GM21381 (cell line): ENCODE measurements at regions not wholly inside any gene's neighbourhood (a gene's known extent, or its start where the extent isn't known, plus 50 kb on each side); places are given as distances from the start of the nearest gene placed in this dataset.

Source experiments
- ATAC-seq: cut with Tn5 transposase; IDR thresholded peaks from one replicate; pipeline ENCODE4 v1.9.1; 2021; ENCODE audit warnings: mild to moderate bottlenecking, moderate library complexity; ENCODE audit not compliant: unreplicated experiment

GRCh38 chr2:180743401-180743800 lies 237.0 kb upstream of the UBE2E3 start:
- no peak for ATAC-seq

GRCh38 chr2:180742801-180743200 lies 237.6 kb upstream of the UBE2E3 start:
- ATAC-seq: no peak

- no peak for ATAC-seq
These were observed 241.3 kb upstream of the UBE2E3 start for GRCh38 chr2:180739070-180739469.

- ATAC-seq: no peak
These were observed 244.6 kb upstream of the UBE2E3 start for GRCh38 chr2:180735799-180736198.

GRCh38 chr2:180734382-180734781 lies 246.0 kb upstream of the UBE2E3 start:
- ATAC-seq: no peak

- ATAC-seq: no peak
These were observed 247.1 kb upstream of the UBE2E3 start for GRCh38 chr2:180733330-180733729.

GRCh38 chr2:180732337-180732736 lies 248.1 kb upstream of the UBE2E3 start:
- ATAC-seq: no peak

- ATAC-seq: no peak
These were observed 249.4 kb upstream of the UBE2E3 start for GRCh38 chr2:180730976-180731375.

- ATAC-seq: no peak
These were observed 251.4 kb upstream of the UBE2E3 start for GRCh38 chr2:180728928-180729559.

GRCh38 chr2:180723712-180724111 lies 256.7 kb upstream of the UBE2E3 start:
- ATAC-seq: no peak

- no peak for ATAC-seq
These were observed 257.7 kb upstream of the UBE2E3 start for GRCh38 chr2:180722551-180723239.

GRCh38 chr2:180720829-180721228 lies 259.6 kb upstream of the UBE2E3 start:
- ATAC-seq: no peak

GRCh38 chr2:180717588-180717987 lies 262.8 kb upstream of the UBE2E3 start:
- no peak for ATAC-seq

- ATAC-seq: no peak
These were observed 263.9 kb upstream of the UBE2E3 start for GRCh38 chr2:180716186-180717180.

- no peak for ATAC-seq
These were observed 265.4 kb upstream of the UBE2E3 start for GRCh38 chr2:180715044-180715443.

GRCh38 chr2:180709392-180710145 lies 270.8 kb upstream of the UBE2E3 start:
- no peak for ATAC-seq

GRCh38 chr2:180707884-180708205 lies 272.6 kb upstream of the UBE2E3 start:
- ATAC-seq: no peak

- no peak for ATAC-seq
These were observed 273.1 kb upstream of the UBE2E3 start for GRCh38 chr2:180707175-180707883.

- ATAC-seq: no peak
These were observed 273.7 kb upstream of the UBE2E3 start for GRCh38 chr2:180706694-180707093.

GRCh38 chr2:180705551-180705950 lies 274.9 kb upstream of the UBE2E3 start:
- no peak for ATAC-seq
